IMR-90 (cell line): ENCODE measurements at regions not wholly inside any gene's neighbourhood (a gene's known extent, or its start where the extent isn't known, plus 50 kb on each side); places are given as distances from the start of the nearest gene placed in this dataset.

Experiments
- ATAC-seq: fragments of 200-7000 bp; cut with Tn5 transposase; 2 replicates; pipeline ENCODE4 v1.9.1; 2020; ENCODE audit warnings: low read depth, mild to moderate bottlenecking, moderate library complexity
- BruUV-seq: library from RNA; stranded (reverse); fragments of 400-500 nt; replicated peaks from 2 replicates; lab custom pipeline; 2021; lab: Mats Ljungman, UMichigan
- CTCF ChIA-PET: fragments of 300-600 bp; formaldehyde crosslinking; extraction: SDS; loops from one replicate; lab custom pipeline; 2021; ENCODE audit warnings: antibody characterized with exemption; lab: Yijun Ruan, JAX
- POLR2A ChIA-PET: fragments of 300-600 bp; sonication (Branson Sonifier 250); formaldehyde crosslinking; loops from one replicate; lab custom pipeline; 2022; ENCODE audit warnings: antibody characterized with exemption; ENCODE audit not compliant: unreplicated experiment; lab: Charles Lee
- DNase-seq: peaks from one replicate; pipeline ENCODE4 v3.0.0; 2013
- H2AFZ ChIP-seq: replicated peaks from 2 replicates; pipeline ENCODE3; 2013; ENCODE audit warnings: low read length, mild to moderate bottlenecking; ENCODE audit not compliant: poor library complexity
- H2AK5ac ChIP-seq: 2 replicates; pipeline ENCODE4 v1.6.1; 2013; ENCODE audit warnings: low read depth, low read length, inconsistent platforms
- H2AK9ac ChIP-seq: replicated peaks from 2 replicates; pipeline ENCODE3; 2013; ENCODE audit warnings: mild to moderate bottlenecking, low read depth, low read length, moderate library complexity; ENCODE audit not compliant: poor library complexity
- H2BK120ac ChIP-seq: 2 replicates; pipeline ENCODE4 v1.6.1; 2013; ENCODE audit warnings: low read depth, low read length, inconsistent platforms
- H2BK15ac ChIP-seq: 3 replicates; pipeline ENCODE4 v1.6.1; 2013; ENCODE audit warnings: low read depth, low read length, inconsistent platforms
- H2BK20ac ChIP-seq: 2 replicates; pipeline ENCODE4 v1.6.1; 2013; ENCODE audit warnings: low read depth, mild to moderate bottlenecking, inconsistent platforms, low read length, moderate library complexity
- H2BK5ac ChIP-seq: 2 replicates; pipeline ENCODE4 v1.6.1; 2013; ENCODE audit warnings: mild to moderate bottlenecking, low read depth, low read length, inconsistent platforms; ENCODE audit not compliant: poor library complexity, severe bottlenecking
- H3K14ac ChIP-seq: replicated peaks from 2 replicates; pipeline ENCODE4 v1.6.1; 2013; ENCODE audit warnings: low read depth, low read length, inconsistent platforms
- H3K18ac ChIP-seq: 2 replicates; pipeline ENCODE4 v1.6.1; 2013; ENCODE audit warnings: low read depth, low read length, control low read depth
- H3K23ac ChIP-seq: 2 replicates; pipeline ENCODE4 v1.6.1; 2013; ENCODE audit warnings: low read depth, low read length, inconsistent platforms
- H3K27ac ChIP-seq: 2 replicates; pipeline ENCODE4 v1.5.1; 2013; ENCODE audit warnings: mild to moderate bottlenecking, control low read depth, low read length; ENCODE audit not compliant: insufficient read depth
- H3K27me3 ChIP-seq: 2 replicates; pipeline ENCODE4 v1.6.1; 2013; ENCODE audit warnings: low read length; ENCODE audit not compliant: control insufficient read depth, insufficient read depth
- H3K36me3 ChIP-seq: 2 replicates; pipeline ENCODE4 v1.6.1; 2013; ENCODE audit warnings: low read length, mixed read lengths; ENCODE audit not compliant: control insufficient read depth, insufficient read depth
- H3K4ac ChIP-seq: 2 replicates; pipeline ENCODE4 v1.6.1; 2013; ENCODE audit warnings: low read depth, low read length, inconsistent platforms
- H3K4me1 ChIP-seq: 2 replicates; pipeline ENCODE4 v1.6.1; 2013; ENCODE audit warnings: low read length, mixed read lengths; ENCODE audit not compliant: control insufficient read depth, insufficient read depth
- H3K4me2 ChIP-seq: 2 replicates; pipeline ENCODE4 v1.6.1; 2013; ENCODE audit warnings: low read depth, mild to moderate bottlenecking, control low read depth, low read length, moderate library complexity
- H3K4me3 ChIP-seq: 2 replicates; pipeline ENCODE4 v1.5.1; 2013; ENCODE audit warnings: low read depth, mild to moderate bottlenecking, control low read depth, low read length, moderate library complexity; ENCODE audit not compliant: insufficient read depth
- H3K56ac ChIP-seq: 2 replicates; pipeline ENCODE4 v1.6.1; 2013; ENCODE audit warnings: low read length, inconsistent platforms; ENCODE audit not compliant: insufficient read depth; ENCODE audit errors: extremely low read depth
- H3K79me1 ChIP-seq, 2 experiments: 2 replicates each; pipeline ENCODE4 v1.6.1; 2013; ENCODE audit warnings: low read length in 2 of 2, inconsistent platforms in 1 of 2, low read depth in 1 of 2
- H3K9ac ChIP-seq: 2 replicates; pipeline ENCODE4 v1.6.1; 2013; ENCODE audit warnings: low read depth, low read length, control low read depth
- H3K9me1 ChIP-seq: 2 replicates; pipeline ENCODE4 v1.6.1; 2013; ENCODE audit warnings: low read length, inconsistent platforms; ENCODE audit not compliant: insufficient read depth
- H3K9me3 ChIP-seq: 2 replicates; pipeline ENCODE4 v1.6.1; 2013; ENCODE audit warnings: low read length; ENCODE audit not compliant: control insufficient read depth, insufficient read depth
- H4K20me1 ChIP-seq: 2 replicates; pipeline ENCODE4 v1.6.1; 2013; ENCODE audit warnings: low read length, inconsistent platforms; ENCODE audit not compliant: insufficient read depth
- H4K5ac ChIP-seq: 2 replicates; pipeline ENCODE4 v1.6.1; 2013; ENCODE audit warnings: mild to moderate bottlenecking, low read depth, low read length, control low read depth
- H4K8ac ChIP-seq, 2 experiments: 2 replicates each; pipeline ENCODE4 v1.6.1; 2013; ENCODE audit warnings: low read depth in 2 of 2, low read length in 2 of 2, control low read depth in 1 of 2, inconsistent platforms in 1 of 2
- H4K91ac ChIP-seq: 2 replicates; pipeline ENCODE4 v1.6.1; 2013; ENCODE audit warnings: low read depth, low read length, inconsistent platforms; ENCODE audit not compliant: insufficient read depth
- BHLHE40 ChIP-seq: fragments of 150-350 bp; IDR thresholded peaks from 2 replicates; pipeline ENCODE4 v1.6.1; 2016; ENCODE audit warnings: mild to moderate bottlenecking, low read depth, low read length
- CEBPB ChIP-seq: IDR thresholded peaks from 2 replicates; pipeline ENCODE4 v1.6.1; 2012; ENCODE audit warnings: low read depth, low read length, improper control_type of control experiment
- CHD1 ChIP-seq: IDR thresholded peaks from 2 replicates; pipeline ENCODE4 v1.6.1; 2012; ENCODE audit warnings: low read depth, low read length, improper control_type of control experiment
- CTCF ChIP-seq: conservative IDR thresholded peaks from 2 replicates; pipeline ENCODE4 v1.5.1; 2012; ENCODE audit warnings: mild to moderate bottlenecking, low read depth, low read length, improper control_type of control experiment
- ELK1 ChIP-seq: fragments of 150-350 bp; IDR thresholded peaks from 2 replicates; pipeline ENCODE4 v1.6.1; 2016; ENCODE audit warnings: low read depth, mild to moderate bottlenecking, low read length, moderate library complexity, borderline replicate concordance
- FOS ChIP-seq: fragments of 150-350 bp; IDR thresholded peaks from 2 replicates; pipeline ENCODE4 v1.6.1; 2016; ENCODE audit warnings: low read depth, low read length
- MAFK ChIP-seq: IDR thresholded peaks from 2 replicates; pipeline ENCODE4 v1.6.1; 2012; ENCODE audit warnings: low read depth, low read length, improper control_type of control experiment
- MAZ ChIP-seq: IDR thresholded peaks from 2 replicates; pipeline ENCODE4 v1.6.1; 2012; ENCODE audit warnings: low read depth, mild to moderate bottlenecking, low read length, improper control_type of control experiment, moderate library complexity, borderline replicate concordance
- MXI1 ChIP-seq: IDR thresholded peaks from 2 replicates; pipeline ENCODE4 v1.6.1; 2012; ENCODE audit warnings: low read depth, mild to moderate bottlenecking, low read length, moderate library complexity, borderline replicate concordance
- POLR2A ChIP-seq: IDR thresholded peaks from 2 replicates; pipeline ENCODE4 v1.6.1; 2012; ENCODE audit warnings: mild to moderate bottlenecking, low read depth, low read length
- RCOR1 ChIP-seq: IDR thresholded peaks from 2 replicates; pipeline ENCODE4 v1.6.1; 2012; ENCODE audit warnings: mild to moderate bottlenecking, low read length, improper control_type of control experiment; ENCODE audit not compliant: insufficient replicate concordance
- RFX5 ChIP-seq: IDR thresholded peaks from 2 replicates; pipeline ENCODE4 v1.8.0; 2012; ENCODE audit warnings: low read depth, mild to moderate bottlenecking, low read length, moderate library complexity
- SMC3 ChIP-seq: fragments of 150-350 bp; IDR thresholded peaks from 2 replicates; pipeline ENCODE4 v1.6.1; 2016; ENCODE audit warnings: low read depth, mild to moderate bottlenecking, antibody characterized with exemption, low read length, moderate library complexity
- USF2 ChIP-seq: fragments of 150-350 bp; IDR thresholded peaks from 2 replicates; pipeline ENCODE4 v1.6.1; 2017; ENCODE audit warnings: mild to moderate bottlenecking, antibody characterized with exemption, low read length, low read depth
- WGBS, 2 experiments: methylation state at CpG; one replicate each; pipeline versions ENCODE4 v1.1.5 to v1.1.7; 2013; ENCODE audit warnings: missing lambda C conversion rate in 2 of 2; ENCODE audit not compliant: insufficient read length in 1 of 2; ENCODE audit errors: extremely low coverage in 2 of 2; 5-methylcytosine and 5-hydroxymethylcytosine counted together
- dilution Hi-C: fragments of 300-500 bp; cut with HindIII; formaldehyde crosslinking; loops from one replicate; pipeline ENCODE4 v1.14.3; 2018; ENCODE audit warnings: low sequenced_read_pairs; ENCODE audit not compliant: unreplicated experiment
- in situ Hi-C: fragments of 300-500 bp; cut with MboI; formaldehyde crosslinking; loops from 3 replicates; pipeline ENCODE4 v1.14.3; 2019; ENCODE audit warnings: low sequenced_read_pairs, inconsistent platforms, mixed read lengths
- intact Hi-C: fragments of 100-400 bp; cut with micrococcal nuclease; formaldehyde crosslinking; loops from 2 replicates; pipeline ENCODE4 v1.10.0; 2022

GRCh38 chr2:146992057-146992456, 852.8 kb upstream of the ACVR2A start:
- Histone ChIP-seq H3K36me3 (no peaks in the 10 kb centered on the region), H3K23ac (no peak overlapping the region), H3K79me1 (no peaks in the 10 kb centered on the region), H3K27ac (no peak overlapping the region), H2AK9ac (no peak overlapping the region), H3K4me1 (peaks cover 2% of the 10 kb centered on the region; the same call in 1 of the 2 replicates), H3K9ac (no peak overlapping the region), H4K5ac (no peak overlapping the region; the same call in 1 of the 2 replicates), H2BK5ac (no peak overlapping the region), H2BK120ac (no peak overlapping the region), H4K20me1 (no peaks in the 10 kb centered on the region), H2AFZ (no peak overlapping the region), H3K27me3 (no peaks in the 10 kb centered on the region), H3K4me2 (no peak overlapping the region), H2BK15ac (no peak overlapping the region), H3K18ac (peak overlapping the region; percentile 52; the same call in 1 of the 2 replicates), H3K4ac (no peak overlapping the region), H4K8ac (no peak overlapping the region), H3K9me1 (no peaks in the 10 kb centered on the region), H3K56ac (no peak overlapping the region), H4K91ac (no peak overlapping the region), H3K9me3 (no peaks in the 10 kb centered on the region; the same call in 1 of the 2 replicates), H3K14ac (no peak overlapping the region), H2AK5ac (no peak overlapping the region), H3K4me3 (no peak overlapping the region), H2BK20ac (no peak overlapping the region)
- TF ChIP-seq ELK1 (no peak), CHD1 (no peak), MXI1 (no peak), USF2 (no peak), BHLHE40 (no peak), FOS (no peak), CEBPB (no peak), CTCF (no peak), POLR2A (no peak), SMC3 (no peak), MAZ (no peak), MAFK (no peak), RCOR1 (no peak), RFX5 (no peak)
- ChIA-PET CTCF (no interaction called here), POLR2A (no interaction called here)
- dilution Hi-C loops: no loop called here
- in situ Hi-C loops: no loop called here
- peak; percentile 12 for DNase-seq
- no TSS peak for BruUV-seq
- intact Hi-C loops: no loop called here
- peak; percentile 32 for ATAC-seq
- WGBS, 2 experiments: no CpG with 5 or more reads among the region's 2 CpGs
